Keratinocyte (primary cell): ENCODE measurements at regions not wholly inside any gene's neighbourhood (a gene's known extent, or its start where the extent isn't known, plus 50 kb on each side); places are given as distances from the start of the nearest gene placed in this dataset.

Source experiments
- EZH2 ChIP-seq: IDR thresholded peaks from one replicate; pipeline ENCODE4 v1.6.1; 2012; ENCODE audit warnings: inconsistent platforms, mild to moderate bottlenecking, low read length, moderate library complexity
- TF ChIP-seq, protein P1 (sequence below), 3 experiments: IDR thresholded peaks in 1 of 3; conservative IDR thresholded peaks in 1 of 3; optimal IDR thresholded peaks in 1 of 3; 2 replicates in 2 of 3; 3 replicates in 1 of 3; pipeline versions ENCODE3 to v1.5.1; 2011; ENCODE audit warnings: low read length in 3 of 3, mild to moderate bottlenecking in 3 of 3, moderate library complexity in 2 of 3, control low read depth in 1 of 3, inconsistent platforms in 1 of 3; ENCODE audit not compliant: insufficient read depth in 2 of 3; ENCODE audit errors: extremely low read depth in 1 of 3

DNA sequence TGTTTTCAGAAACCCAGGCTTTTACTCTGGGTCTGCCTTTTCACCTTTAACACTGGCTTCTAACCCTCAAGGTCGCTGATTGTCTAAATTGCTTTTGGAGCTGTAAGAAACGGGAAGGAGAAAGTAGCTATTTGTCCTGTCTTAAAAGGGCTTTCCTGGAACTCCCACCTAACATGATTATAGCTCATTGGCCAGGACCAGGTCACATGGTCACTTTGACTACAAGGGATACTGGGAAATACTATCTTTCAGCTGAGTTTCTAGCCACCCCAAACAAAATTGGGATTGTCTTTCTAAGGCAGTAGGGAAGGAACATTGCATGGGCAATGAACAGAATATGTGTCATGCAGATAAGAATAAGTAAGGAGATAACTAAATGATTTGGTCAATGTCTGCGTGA lies 106.7 kb upstream of the ARHGAP24 start:
- TF ChIP-seq, protein P1, sequence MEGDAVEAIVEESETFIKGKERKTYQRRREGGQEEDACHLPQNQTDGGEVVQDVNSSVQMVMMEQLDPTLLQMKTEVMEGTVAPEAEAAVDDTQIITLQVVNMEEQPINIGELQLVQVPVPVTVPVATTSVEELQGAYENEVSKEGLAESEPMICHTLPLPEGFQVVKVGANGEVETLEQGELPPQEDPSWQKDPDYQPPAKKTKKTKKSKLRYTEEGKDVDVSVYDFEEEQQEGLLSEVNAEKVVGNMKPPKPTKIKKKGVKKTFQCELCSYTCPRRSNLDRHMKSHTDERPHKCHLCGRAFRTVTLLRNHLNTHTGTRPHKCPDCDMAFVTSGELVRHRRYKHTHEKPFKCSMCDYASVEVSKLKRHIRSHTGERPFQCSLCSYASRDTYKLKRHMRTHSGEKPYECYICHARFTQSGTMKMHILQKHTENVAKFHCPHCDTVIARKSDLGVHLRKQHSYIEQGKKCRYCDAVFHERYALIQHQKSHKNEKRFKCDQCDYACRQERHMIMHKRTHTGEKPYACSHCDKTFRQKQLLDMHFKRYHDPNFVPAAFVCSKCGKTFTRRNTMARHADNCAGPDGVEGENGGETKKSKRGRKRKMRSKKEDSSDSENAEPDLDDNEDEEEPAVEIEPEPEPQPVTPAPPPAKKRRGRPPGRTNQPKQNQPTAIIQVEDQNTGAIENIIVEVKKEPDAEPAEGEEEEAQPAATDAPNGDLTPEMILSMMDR (optimal IDR thresholded peaks at IDR 0.05 in 1 of 3, IDR thresholded peaks at IDR 0.05 in 1 of 3, conservative IDR thresholded peaks at IDR 0.05 in 1 of 3; ENCODE audit: extremely low read depth in 1 of 3, insufficient read depth in 2 of 3, low read length in 3 of 3), result no peak
- TF ChIP-seq EZH2, result no peak
